ENCODE measurements at regions not wholly inside any gene's neighbourhood (a gene's known extent, or its start where the extent isn't known, plus 50 kb on each side); places are given as distances from the start of the nearest gene placed in this dataset.
"Not testable (repeated sequence)": the region's sequence is repeated elsewhere in the genome, so short reads cannot be mapped to it uniquely, and the experiment has no call there.

DNA sequence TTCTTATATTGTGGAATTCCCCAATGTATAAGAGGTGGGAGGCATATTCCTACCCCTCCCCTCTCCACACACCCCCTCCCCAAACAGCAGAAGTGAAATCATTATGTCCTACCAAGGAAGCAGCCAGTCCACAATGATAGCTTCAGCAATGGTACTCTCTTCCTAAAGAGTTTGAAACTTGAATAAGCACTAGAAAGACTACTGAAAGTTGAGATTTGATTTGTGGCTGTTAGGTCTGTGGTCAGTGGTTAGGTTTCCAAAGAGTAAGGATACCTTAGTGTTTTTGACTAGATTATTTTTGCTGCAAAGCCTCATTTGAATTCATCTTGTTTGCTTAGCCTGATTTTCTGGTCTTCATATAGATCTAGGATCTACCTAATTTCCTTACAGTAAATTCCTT is 242.2 kb downstream of the DKK2 start:
- H3K9me2 ChIP-seq (replicated peaks; ENCODE audit: insufficient read depth, low read length): no peaks in the 10 kb centered on the region
- no peaks in the 10 kb centered on the region for H3K4me1 ChIP-seq (ENCODE audit: low read length)
- H3K4me2 ChIP-seq (ENCODE audit: low read depth, low read length): no peak overlapping the region
- TF ChIP-seq EZH2phosphoT487 (IDR thresholded peaks at IDR 0.05; ENCODE audit: low read length) (no peak), EZH2 (optimal IDR thresholded peaks at IDR 0.05; ENCODE audit: low read depth, low read length) (no peak)
- TF ChIP-seq, protein P1, sequence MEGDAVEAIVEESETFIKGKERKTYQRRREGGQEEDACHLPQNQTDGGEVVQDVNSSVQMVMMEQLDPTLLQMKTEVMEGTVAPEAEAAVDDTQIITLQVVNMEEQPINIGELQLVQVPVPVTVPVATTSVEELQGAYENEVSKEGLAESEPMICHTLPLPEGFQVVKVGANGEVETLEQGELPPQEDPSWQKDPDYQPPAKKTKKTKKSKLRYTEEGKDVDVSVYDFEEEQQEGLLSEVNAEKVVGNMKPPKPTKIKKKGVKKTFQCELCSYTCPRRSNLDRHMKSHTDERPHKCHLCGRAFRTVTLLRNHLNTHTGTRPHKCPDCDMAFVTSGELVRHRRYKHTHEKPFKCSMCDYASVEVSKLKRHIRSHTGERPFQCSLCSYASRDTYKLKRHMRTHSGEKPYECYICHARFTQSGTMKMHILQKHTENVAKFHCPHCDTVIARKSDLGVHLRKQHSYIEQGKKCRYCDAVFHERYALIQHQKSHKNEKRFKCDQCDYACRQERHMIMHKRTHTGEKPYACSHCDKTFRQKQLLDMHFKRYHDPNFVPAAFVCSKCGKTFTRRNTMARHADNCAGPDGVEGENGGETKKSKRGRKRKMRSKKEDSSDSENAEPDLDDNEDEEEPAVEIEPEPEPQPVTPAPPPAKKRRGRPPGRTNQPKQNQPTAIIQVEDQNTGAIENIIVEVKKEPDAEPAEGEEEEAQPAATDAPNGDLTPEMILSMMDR (IDR thresholded peaks at IDR 0.05; ENCODE audit: low read length): no peak
- no peak overlapping the region for H2AFZ ChIP-seq (ENCODE audit: low read length)
- H4K20me1 ChIP-seq (ENCODE audit: insufficient read depth, low read length): no peaks in the 10 kb centered on the region
- no peaks in the 10 kb centered on the region for H3K9me3 ChIP-seq (replicated peaks; ENCODE audit: insufficient read depth, low read length)
- no peaks in the 10 kb centered on the region for H3K79me2 ChIP-seq (ENCODE audit: low read length)
- no peak overlapping the region for H3K27ac ChIP-seq (ENCODE audit: low read length)
- H3K36me3 ChIP-seq (replicated peaks; ENCODE audit: insufficient read depth, low read length): no peaks in the 10 kb centered on the region
- DNase-seq: peak; percentile 35
- no peak overlapping the region for H3K4me3 ChIP-seq (ENCODE audit: low read length)
- H3K9ac ChIP-seq (ENCODE audit: low read length): no peak overlapping the region
- no peaks in the 10 kb centered on the region for H3K27me3 ChIP-seq (replicated peaks; ENCODE audit: insufficient read depth, low read length)
- no peaks in the 10 kb centered on the region for H3F3A ChIP-seq (ENCODE audit: insufficient read depth, low read length)

DNA sequence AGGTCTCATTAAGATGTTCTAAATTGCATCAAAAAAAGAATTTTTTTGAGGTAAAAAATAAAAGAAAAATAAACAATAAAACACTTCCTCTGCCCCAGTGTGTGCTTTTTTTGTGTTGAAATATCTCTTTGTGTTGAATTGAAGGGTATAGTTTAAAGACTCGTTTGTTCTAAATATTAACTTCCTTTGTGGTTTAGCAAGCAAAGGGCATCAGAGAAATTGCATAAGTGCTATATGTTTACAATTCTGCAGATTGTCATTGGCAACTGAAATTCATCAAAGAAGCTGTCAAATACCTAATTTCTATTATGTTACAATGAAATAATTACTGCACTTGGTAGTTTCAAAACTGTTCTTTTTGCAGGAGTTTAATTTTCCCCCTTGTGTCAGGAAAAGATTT is 260.5 kb downstream of the DKK2 start:
- no peak overlapping the region for H3K27ac ChIP-seq (ENCODE audit: low read length)
- no peaks in the 10 kb centered on the region for H3F3A ChIP-seq (ENCODE audit: insufficient read depth, low read length)
- H3K9me3 ChIP-seq (replicated peaks; ENCODE audit: insufficient read depth, low read length): no peaks in the 10 kb centered on the region
- no peaks in the 10 kb centered on the region for H3K4me1 ChIP-seq (ENCODE audit: low read length)
- no peaks in the 10 kb centered on the region for H3K9me2 ChIP-seq (replicated peaks; ENCODE audit: insufficient read depth, low read length)
- no peak overlapping the region for H3K4me2 ChIP-seq (ENCODE audit: low read depth, low read length)
- H4K20me1 ChIP-seq (ENCODE audit: insufficient read depth, low read length): no peaks in the 10 kb centered on the region
- no peaks in the 10 kb centered on the region for H3K79me2 ChIP-seq (ENCODE audit: low read length)
- peak; percentile 20 for DNase-seq
- H2AFZ ChIP-seq (ENCODE audit: low read length): no peak overlapping the region
- H3K36me3 ChIP-seq (replicated peaks; ENCODE audit: insufficient read depth, low read length): no peaks in the 10 kb centered on the region
- H3K9ac ChIP-seq (ENCODE audit: low read length): no peak overlapping the region
- TF ChIP-seq EZH2 (optimal IDR thresholded peaks at IDR 0.05; ENCODE audit: low read depth, low read length) (no peak), EZH2phosphoT487 (IDR thresholded peaks at IDR 0.05; ENCODE audit: low read length) (no peak)
- TF ChIP-seq, protein P1 (IDR thresholded peaks at IDR 0.05; ENCODE audit: low read length): no peak
- no peaks in the 10 kb centered on the region for H3K27me3 ChIP-seq (replicated peaks; ENCODE audit: insufficient read depth, low read length)
- no peak overlapping the region for H3K4me3 ChIP-seq (ENCODE audit: low read length)

DNA sequence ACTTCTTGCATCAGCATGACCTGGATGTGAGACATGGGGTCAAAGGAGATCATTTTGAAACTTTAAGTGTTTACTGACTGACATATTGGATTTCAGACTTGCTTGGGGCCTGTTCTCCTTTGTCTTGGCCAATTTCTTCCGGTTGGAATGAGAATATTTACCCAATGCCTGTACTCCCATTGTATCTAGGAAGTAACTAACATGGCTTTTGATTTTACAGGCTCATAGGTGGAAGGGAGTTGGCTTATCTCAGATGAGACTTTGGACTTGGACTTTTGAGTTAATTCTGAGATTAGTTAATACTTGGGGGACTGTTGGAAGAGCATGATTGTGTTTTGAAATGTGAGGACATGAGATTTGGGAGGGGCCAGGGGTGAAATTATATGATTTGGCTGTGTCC is 262.1 kb downstream of the DKK2 start:
- H3K4me1 ChIP-seq (ENCODE audit: low read length); H3K4me2 ChIP-seq (ENCODE audit: low read depth, low read length); H3K4me3 ChIP-seq (ENCODE audit: low read length); H2AFZ ChIP-seq (ENCODE audit: low read length); H4K20me1 ChIP-seq (ENCODE audit: insufficient read depth, low read length); H3K9me2 ChIP-seq (replicated peaks; ENCODE audit: insufficient read depth, low read length); H3K27me3 ChIP-seq (replicated peaks; ENCODE audit: insufficient read depth, low read length); H3K36me3 ChIP-seq (replicated peaks; ENCODE audit: insufficient read depth, low read length); H3F3A ChIP-seq (ENCODE audit: insufficient read depth, low read length); H3K79me2 ChIP-seq (ENCODE audit: low read length); H3K9me3 ChIP-seq (replicated peaks; ENCODE audit: insufficient read depth, low read length); H3K9ac ChIP-seq (ENCODE audit: low read length); DNase-seq; H3K27ac ChIP-seq (ENCODE audit: low read length): not testable (repeated sequence)

DNA sequence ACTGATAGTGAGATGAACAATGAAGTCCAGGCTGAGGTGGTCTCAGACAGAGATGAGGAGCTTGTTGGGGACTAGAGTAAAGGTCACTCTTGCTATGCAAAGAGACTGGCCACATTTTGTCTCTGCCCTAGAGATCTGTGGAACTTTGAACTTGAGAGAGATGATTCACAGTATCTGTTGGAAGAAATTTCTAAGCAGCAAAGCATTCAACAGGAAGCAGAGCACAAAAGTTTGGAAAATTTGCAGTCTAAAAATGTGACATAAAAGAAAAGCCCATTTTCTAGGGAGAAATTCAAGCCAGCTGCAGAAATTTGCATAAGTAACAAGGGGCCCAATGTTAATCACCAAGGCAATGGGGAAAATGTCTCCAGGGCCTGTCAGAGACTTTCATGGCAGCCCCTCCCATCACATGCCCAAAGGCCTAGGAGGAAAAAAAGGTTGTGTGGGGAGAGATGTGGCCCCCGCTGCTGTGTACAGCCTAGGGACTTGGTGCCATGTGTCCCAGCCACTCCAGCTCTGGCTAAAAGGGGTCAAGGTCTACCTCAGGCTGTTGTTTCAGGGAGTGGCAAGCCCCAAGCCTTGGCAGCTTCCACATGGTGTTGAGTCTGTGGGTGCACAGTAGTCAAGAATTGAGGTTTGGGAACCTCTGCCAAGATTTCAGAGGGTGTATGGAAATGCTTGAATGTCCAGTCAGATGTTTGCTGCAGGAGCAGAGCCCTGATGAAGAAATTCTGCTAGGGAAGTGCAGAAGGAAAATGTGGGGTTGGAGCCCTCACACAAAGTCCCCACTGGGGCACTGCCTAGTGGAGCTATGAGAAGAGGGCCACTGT is 262.8 kb downstream of the DKK2 start:
- no peak overlapping the region for H3K27ac ChIP-seq (ENCODE audit: low read length)

More for the DNA sequence above, 262.8 kb downstream of the DKK2 start:
- no peak for TF ChIP-seq EZH2 (optimal IDR thresholded peaks at IDR 0.05; ENCODE audit: low read depth, low read length)
- TF ChIP-seq, protein P1 (IDR thresholded peaks at IDR 0.05; ENCODE audit: low read length): no peak
- no peak for TF ChIP-seq EZH2phosphoT487 (IDR thresholded peaks at IDR 0.05; ENCODE audit: low read length)
- no peaks in the 10 kb centered on the region for H3K79me2 ChIP-seq (ENCODE audit: low read length)
- no peaks in the 10 kb centered on the region for H3K36me3 ChIP-seq (replicated peaks; ENCODE audit: insufficient read depth, low read length)
- no peaks in the 10 kb centered on the region for H3K9me3 ChIP-seq (replicated peaks; ENCODE audit: insufficient read depth, low read length)
- no peaks in the 10 kb centered on the region for H3K27me3 ChIP-seq (replicated peaks; ENCODE audit: insufficient read depth, low read length)
- no peaks in the 10 kb centered on the region for H3K9me2 ChIP-seq (replicated peaks; ENCODE audit: insufficient read depth, low read length)
- no peak overlapping the region for H3K4me2 ChIP-seq (ENCODE audit: low read depth, low read length)
- DNase-seq: no peak
- no peak overlapping the region for H2AFZ ChIP-seq (ENCODE audit: low read length)
- H3K4me1 ChIP-seq (ENCODE audit: low read length): no peaks in the 10 kb centered on the region
- H3F3A ChIP-seq (ENCODE audit: insufficient read depth, low read length): no peaks in the 10 kb centered on the region
- H3K4me3 ChIP-seq (ENCODE audit: low read length): no peak overlapping the region
- H3K9ac ChIP-seq (ENCODE audit: low read length): no peak overlapping the region
- no peaks in the 10 kb centered on the region for H4K20me1 ChIP-seq (ENCODE audit: insufficient read depth, low read length)

Data from MM.1S (cell line).